B cell (primary cell): ENCODE measurements at regions not wholly inside any gene's neighbourhood (a gene's known extent, or its start where the extent isn't known, plus 50 kb on each side); places are given as distances from the start of the nearest gene placed in this dataset.

Source experiments
- ATAC-seq: fragments of 200-7000 bp; cut with Tn5 transposase; one replicate; pipeline ENCODE4 v1.10.0; 2021; ENCODE audit warnings: low read depth, mild to moderate bottlenecking, moderate number of reproducible peaks, moderate library complexity
- CTCF ChIA-PET: fragments of 350-600 bp; sonication (Branson Sonifier 250); formaldehyde crosslinking; loops from one replicate; lab custom pipeline; 2021; ENCODE audit warnings: antibody characterized with exemption, inconsistent platforms; lab: Charles Lee
- POLR2A ChIA-PET: fragments of 350-600 bp; sonication (Branson Sonifier 250); formaldehyde crosslinking; loops from one replicate; lab custom pipeline; 2021; ENCODE audit warnings: antibody characterized with exemption; lab: Charles Lee
- DNase-seq: peaks from one replicate; pipeline ENCODE4 v3.0.0; 2013
- H2AFZ ChIP-seq: 2 replicates; pipeline ENCODE4 v1.6.1; 2012; ENCODE audit warnings: mild to moderate bottlenecking, low read depth, low read length; ENCODE audit not compliant: insufficient read depth, poor library complexity, severe bottlenecking
- H3K27ac ChIP-seq, 2 donors: 1 replicate in 1 of 2; 2 replicates in 1 of 2; pipeline ENCODE4 v1.5.1; 2012 to 2013; ENCODE audit warnings: low read length in 2 of 2, mild to moderate bottlenecking in 2 of 2, moderate library complexity in 1 of 2
- H3K27me3 ChIP-seq, 4 experiments: fragments of 200-600 bp in 1 of 4; sonication (generic) in 1 of 4; replicated peaks in 1 of 4; 1 replicate in 2 of 4; 2 replicates in 2 of 4; pipeline versions ENCODE4 v1.6.1 to v1.7.0; 2013 to 2016; ENCODE audit warnings: low read length in 3 of 4, mild to moderate bottlenecking in 2 of 4, mixed read lengths in 1 of 4, moderate library complexity in 1 of 4; ENCODE audit not compliant: insufficient read depth in 4 of 4, control insufficient read depth in 3 of 4; ENCODE audit errors: control extremely low read depth in 1 of 4
- H3K36me3 ChIP-seq, 2 experiments: replicated peaks in 1 of 2; 1 replicate in 1 of 2; 2 replicates in 1 of 2; pipeline versions ENCODE4 v1.6.1 to v1.7.1; 2013; ENCODE audit warnings: low read length in 1 of 2; ENCODE audit not compliant: insufficient read depth in 2 of 2, control insufficient read depth in 1 of 2; ENCODE audit errors: control extremely low read depth in 1 of 2, extremely low read depth in 1 of 2
- H3K4me1 ChIP-seq, 2 donors: fragments of 200-600 bp in 1 of 2; sonication (generic) in 1 of 2; 1 replicate in 1 of 2; 2 replicates in 1 of 2; pipeline versions ENCODE4 v1.5.1 to v1.6.1; 2013 to 2017; ENCODE audit warnings: low read length in 2 of 2; ENCODE audit not compliant: control insufficient read depth in 2 of 2, insufficient read depth in 2 of 2
- H3K4me2 ChIP-seq: replicated peaks from 2 replicates; pipeline ENCODE3; 2012; ENCODE audit warnings: mild to moderate bottlenecking, low read depth, low read length; ENCODE audit not compliant: poor library complexity, severe bottlenecking
- H3K4me3 ChIP-seq, 5 experiments: fragments of 200-600 bp in 1 of 5; sonication (generic) in 1 of 5; 1 replicate in 3 of 5; 2 replicates in 2 of 5; pipeline versions ENCODE4 v1.5.1 to v1.7.0; 2011 to 2016; ENCODE audit warnings: low read length in 4 of 5, mild to moderate bottlenecking in 4 of 5, low read depth in 2 of 5, control low read depth in 1 of 5, moderate library complexity in 1 of 5; ENCODE audit not compliant: insufficient read depth in 1 of 5; ENCODE audit errors: control extremely low read depth in 1 of 5, extremely low read depth in 1 of 5
- H3K79me2 ChIP-seq: fragments of 200-600 bp; sonication (generic); one replicate; pipeline ENCODE4 v1.6.0; 2016; ENCODE audit warnings: low read length; ENCODE audit not compliant: control insufficient read depth, insufficient read depth
- H3K9ac ChIP-seq: fragments of 200-600 bp; sonication (generic); 2 replicates; pipeline ENCODE4 v1.6.1; 2017; ENCODE audit warnings: mild to moderate bottlenecking, low read length, moderate library complexity
- H3K9me3 ChIP-seq, 3 donors: one replicate each; pipeline versions ENCODE4 v1.6.1 to v1.7.1; 2013; ENCODE audit warnings: low read length in 2 of 3; ENCODE audit not compliant: control insufficient read depth in 2 of 3, insufficient read depth in 1 of 3; ENCODE audit errors: control extremely low read depth in 1 of 3
- H4K20me1 ChIP-seq: 2 replicates; pipeline ENCODE4 v1.6.0; 2012; ENCODE audit warnings: mild to moderate bottlenecking, low read length; ENCODE audit not compliant: insufficient read depth, control insufficient read depth, poor library complexity, severe bottlenecking
- H3K27ac Mint-ChIP-seq: one replicate; pipeline ENCODE4 v1.8.0; 2021; ENCODE audit warnings: mixed read lengths
- H3K27me3 Mint-ChIP-seq: one replicate; pipeline ENCODE4 v1.8.0; 2021; ENCODE audit warnings: mixed read lengths
- H3K4me1 Mint-ChIP-seq: one replicate; pipeline ENCODE4 v1.8.0; 2021; ENCODE audit warnings: mixed read lengths
- H3K4me3 Mint-ChIP-seq: one replicate; pipeline ENCODE4 v1.8.0; 2021; ENCODE audit warnings: mixed read lengths
- H3K9me3 Mint-ChIP-seq: one replicate; pipeline ENCODE4 v1.8.0; 2022; ENCODE audit warnings: mixed read lengths; ENCODE audit not compliant: insufficient read depth
- CTCF ChIP-seq: fragments of 200-600 bp; IDR thresholded peaks from one replicate; pipeline ENCODE4 v1.8.0; 2022; ENCODE audit warnings: antibody characterized with exemption, mild to moderate bottlenecking
- EZH2 ChIP-seq: IDR thresholded peaks from 2 replicates; pipeline ENCODE4 v1.6.1; 2012; ENCODE audit warnings: borderline replicate concordance, low read depth, mild to moderate bottlenecking, moderate library complexity, low read length; ENCODE audit not compliant: insufficient read depth, poor library complexity, severe bottlenecking
- WGBS: methylation state at CpG from one replicate; pipeline ENCODE4 v1.1.5; 2013; ENCODE audit warnings: missing lambda C conversion rate; ENCODE audit not compliant: insufficient coverage; 5-methylcytosine and 5-hydroxymethylcytosine counted together
- intact Hi-C: fragments of 100-400 bp; cut with micrococcal nuclease; formaldehyde crosslinking; loops from one replicate; pipeline ENCODE4 v1.10.0; 2022

GRCh38 chr5:39631958-39632357 lies 207.2 kb upstream of the DAB2 start:
- H3K27me3 Mint-ChIP-seq, result peaks cover 23% of the 10 kb centered on the region
- Histone ChIP-seq H3K27me3 (no peaks in the 10 kb centered on the region), H3K9me3 (no peaks in the 10 kb centered on the region), H4K20me1 (no peaks in the 10 kb centered on the region), H3K79me2 (no peaks in the 10 kb centered on the region), H3K4me2 (no peak overlapping the region), H3K27ac (no peak overlapping the region), H3K4me1 (no peaks in the 10 kb centered on the region), H3K4me3 (no peak overlapping the region), H3K36me3 (no peaks in the 10 kb centered on the region), H3K9ac (no peak overlapping the region), H2AFZ (no peak overlapping the region)
- intact Hi-C loops, result no loop called here
- H3K9me3 Mint-ChIP-seq, result no peaks in the 10 kb centered on the region
- no peak overlapping the region for H3K27ac Mint-ChIP-seq
- WGBS, result no CpG with 5 or more reads among the region's 1 CpG
- ATAC-seq, result no peak
- ChIA-PET POLR2A (no interaction called here), CTCF (no interaction called here)
- no peak for DNase-seq
- TF ChIP-seq CTCF, result no peak
- no peak for TF ChIP-seq EZH2
- no peak overlapping the region for H3K4me3 Mint-ChIP-seq
- no peaks in the 10 kb centered on the region for H3K4me1 Mint-ChIP-seq

GRCh38 chr5:39629946-39630345 lies 205.2 kb upstream of the DAB2 start:
- Mint-ChIP-seq H3K27me3 (peaks cover 27% of the 10 kb centered on the region), H3K27ac (no peak overlapping the region), H3K4me1 (no peaks in the 10 kb centered on the region), H3K9me3 (no peaks in the 10 kb centered on the region), H3K4me3 (no peak overlapping the region)
- Histone ChIP-seq H3K9ac (no peak overlapping the region), H2AFZ (no peak overlapping the region), H3K27me3 (no peaks in the 10 kb centered on the region), H3K27ac (no peak overlapping the region), H3K36me3 (no peaks in the 10 kb centered on the region), H3K4me2 (no peak overlapping the region), H3K4me1 (no peaks in the 10 kb centered on the region), H3K79me2 (no peaks in the 10 kb centered on the region), H3K4me3 (no peak overlapping the region), H4K20me1 (no peaks in the 10 kb centered on the region), H3K9me3 (no peaks in the 10 kb centered on the region)
- ChIA-PET CTCF (no interaction called here), POLR2A (no interaction called here)
- intact Hi-C loops, result no loop called here
- TF ChIP-seq EZH2 (no peak), CTCF (no peak)
- DNase-seq, result no peak
- ATAC-seq, result no peak
- 82% methylated on average over 5 of the region's 5 CpGs for WGBS
